Activated CD4-positive, alpha-beta T cell treated with anti-CD3 and anti-CD28 coated beads, Interleukin-2, amount 50 U/mL, for 48 hours (primary cell): ENCODE measurements at regions not wholly inside any gene's neighbourhood (a gene's known extent, or its start where the extent isn't known, plus 50 kb on each side); places are given as distances from the start of the nearest gene placed in this dataset.

Experiments
- DNase-seq, 2 experiments: peaks; one replicate each; pipeline ENCODE4 v3.0.0-alpha.2; 2020

DNA sequence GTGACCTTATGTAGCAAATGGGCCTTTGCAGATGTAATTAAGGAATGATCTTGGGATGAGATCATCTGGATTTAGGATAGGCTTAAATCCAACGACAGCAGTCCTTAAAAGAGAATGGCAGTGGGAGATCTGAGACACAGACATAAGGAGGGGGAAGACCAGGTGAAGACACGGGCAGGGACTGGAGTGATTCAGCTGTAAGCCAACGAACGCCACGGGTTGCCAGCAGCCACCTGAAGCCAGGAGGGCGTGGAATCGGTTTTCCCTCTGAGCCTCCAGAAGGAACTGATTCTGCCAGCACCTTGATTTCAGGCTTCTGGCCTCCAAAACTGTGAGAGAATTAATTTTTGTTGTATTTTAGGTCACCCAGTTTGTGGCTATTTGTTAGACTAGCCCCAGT, 218.6 kb upstream of the ANKRD55 start:
- no peak for DNase-seq

GRCh38 chr5:56450766-56451165, 217.6 kb upstream of the ANKRD55 start:
- DNase-seq, result no peak

DNA sequence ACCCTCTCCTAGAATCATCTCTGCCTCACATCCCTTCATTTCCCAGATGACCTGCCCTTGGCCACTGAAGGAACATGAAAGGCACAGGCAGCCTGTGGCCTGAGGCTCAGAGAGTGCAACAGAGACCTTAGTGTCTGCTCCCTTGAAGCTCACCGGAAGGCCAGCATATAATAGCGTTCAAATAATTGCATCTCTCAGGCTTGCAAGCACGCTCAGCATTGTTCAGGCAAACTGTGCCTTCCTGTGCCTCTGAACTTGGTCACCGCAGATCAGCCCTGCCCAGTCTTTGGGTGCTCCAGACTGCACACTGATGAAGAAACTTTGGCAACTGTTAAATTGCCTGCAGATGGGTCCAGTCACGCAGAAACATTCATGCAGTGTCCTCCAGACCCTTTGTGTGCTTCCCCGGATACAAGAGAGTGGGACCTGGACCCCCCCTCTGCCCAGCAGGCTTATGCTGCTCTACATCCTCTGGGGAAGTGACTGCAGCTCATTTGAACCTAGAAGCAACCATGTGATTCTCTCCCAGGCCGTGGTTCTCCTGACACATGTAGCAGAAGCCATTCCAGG, 216.0 kb upstream of the ANKRD55 start:
- no peak for DNase-seq

GRCh38 chr5:56447656-56448055, 214.5 kb upstream of the ANKRD55 start:
- DNase-seq, result no peak

- no peak for DNase-seq
Observed at GRCh38 chr5:56447232-56447631, 214.1 kb upstream of the ANKRD55 start.

DNA sequence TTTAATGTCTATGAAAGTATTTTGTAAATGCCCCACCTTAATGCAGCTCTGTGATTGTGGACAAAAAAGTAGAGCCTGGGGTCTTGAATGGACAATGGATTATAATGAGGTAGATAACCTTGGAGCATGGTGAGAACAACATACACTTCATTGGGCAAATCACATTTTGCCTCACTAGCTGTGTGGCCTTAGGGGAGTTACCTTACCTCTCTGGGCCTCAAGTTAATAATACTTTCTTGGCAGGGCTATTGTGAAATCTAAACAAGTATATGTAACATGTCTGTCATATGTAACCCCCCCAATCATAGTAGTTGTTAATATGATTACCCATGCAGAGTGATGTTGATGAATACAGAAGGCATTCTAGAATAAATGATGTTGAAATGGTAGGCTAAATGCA, 213.6 kb upstream of the ANKRD55 start:
- no peak for DNase-seq

- DNase-seq, result no peak
Observed at GRCh38 chr5:56443826-56444225, 210.7 kb upstream of the ANKRD55 start.

- no peak for DNase-seq
Observed at GRCh38 chr5:56440871-56441740, 208.0 kb upstream of the ANKRD55 start.

GRCh38 chr5:56434986-56435385, 201.9 kb upstream of the ANKRD55 start:
- no peak for DNase-seq

- no peak for DNase-seq
Observed at GRCh38 chr5:56433039-56433617, 200.0 kb upstream of the ANKRD55 start.

DNA sequence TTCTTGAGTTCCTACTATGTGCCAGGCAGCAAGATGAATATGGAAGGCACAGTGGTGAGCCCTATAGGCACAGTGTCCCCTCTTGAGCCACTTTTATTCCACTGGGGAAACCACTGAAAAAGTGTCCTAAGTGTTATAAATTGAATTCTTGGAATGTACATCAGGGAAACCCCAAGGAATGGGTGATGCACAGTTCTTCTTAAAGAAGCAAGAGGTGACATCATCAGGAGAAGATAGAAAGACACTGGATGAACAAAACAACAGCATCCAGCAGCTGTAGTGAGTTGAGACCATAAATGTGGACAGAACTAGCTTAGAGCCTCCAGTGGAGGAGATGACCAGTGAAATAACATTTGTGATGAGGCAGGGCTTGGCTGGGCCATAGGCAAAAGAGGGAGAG, 199.2 kb upstream of the ANKRD55 start:
- DNase-seq, result no peak

DNA sequence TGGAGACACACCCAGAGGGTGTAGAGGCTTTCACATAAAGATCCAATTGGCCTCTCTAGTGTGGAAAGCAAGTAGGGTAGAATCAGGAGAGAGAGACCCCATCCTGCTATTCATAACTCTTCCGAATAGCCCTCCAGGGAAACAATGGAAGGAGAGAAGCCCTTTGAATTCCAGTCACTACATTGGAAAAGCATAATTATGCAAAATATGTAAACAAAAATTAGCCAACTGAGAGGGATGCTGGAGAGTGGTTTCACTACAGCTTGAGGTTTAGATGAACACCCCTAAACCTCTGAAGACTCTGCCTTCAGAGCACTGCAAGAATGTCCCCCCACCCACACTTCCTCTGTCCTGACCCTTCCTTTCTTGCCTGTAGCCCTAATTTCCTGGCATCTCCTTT, 197.3 kb upstream of the ANKRD55 start:
- no peak for DNase-seq

GRCh38 chr5:56429110-56429561, 196.0 kb upstream of the ANKRD55 start:
- no peak for DNase-seq

DNA sequence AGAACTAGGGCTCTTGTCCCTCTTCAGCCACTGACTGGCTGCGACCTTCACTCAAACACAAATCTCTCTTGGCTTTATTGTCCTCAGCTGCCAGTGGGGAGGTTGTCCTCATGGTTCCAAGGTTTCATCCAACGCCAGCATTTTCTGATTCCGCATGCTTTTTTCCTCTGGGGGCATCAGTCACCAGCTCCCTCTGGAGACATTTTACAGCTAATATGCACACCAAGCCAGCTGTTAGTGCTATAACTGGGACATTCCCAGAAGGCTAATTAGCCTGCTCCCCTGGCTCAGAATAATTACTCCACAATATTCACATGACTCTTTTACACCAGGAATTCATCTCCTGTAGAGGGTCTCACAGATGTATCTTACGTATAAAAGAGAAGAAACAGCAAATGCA, 193.6 kb upstream of the ANKRD55 start:
- no peak for DNase-seq

DNA sequence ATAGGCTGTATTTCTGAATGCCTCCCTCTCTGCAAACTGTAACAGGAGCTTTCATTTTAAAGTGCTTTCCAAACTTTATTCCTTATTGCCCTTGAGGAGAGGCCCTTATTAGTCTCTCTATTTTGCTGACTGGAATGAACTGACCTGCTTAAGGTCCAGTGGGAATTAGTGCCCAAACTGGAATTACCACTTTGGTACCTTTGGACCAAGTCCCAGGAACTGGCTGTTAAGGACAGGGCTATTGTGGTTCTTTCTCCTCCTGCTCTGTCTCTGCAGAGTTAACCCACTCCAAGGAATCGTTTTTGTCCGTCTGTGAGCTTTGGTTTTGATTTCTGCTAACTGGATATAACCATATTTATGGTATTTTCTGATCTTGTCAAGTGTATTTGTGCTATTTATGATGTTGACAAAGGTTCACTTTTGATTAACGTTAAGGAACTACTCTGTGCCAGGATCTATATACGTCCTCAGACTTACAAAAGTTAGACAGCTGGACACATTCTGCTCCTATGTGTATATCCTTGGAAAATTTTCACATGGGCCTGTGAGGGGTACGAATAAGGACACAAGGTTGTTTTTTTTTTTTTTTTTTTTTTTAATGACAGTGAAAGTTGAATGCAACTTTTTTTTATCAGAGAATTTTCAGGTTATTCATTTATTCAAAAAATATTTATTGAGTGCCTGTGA, 189.1 kb upstream of the ANKRD55 start:
- DNase-seq, result no peak

DNA sequence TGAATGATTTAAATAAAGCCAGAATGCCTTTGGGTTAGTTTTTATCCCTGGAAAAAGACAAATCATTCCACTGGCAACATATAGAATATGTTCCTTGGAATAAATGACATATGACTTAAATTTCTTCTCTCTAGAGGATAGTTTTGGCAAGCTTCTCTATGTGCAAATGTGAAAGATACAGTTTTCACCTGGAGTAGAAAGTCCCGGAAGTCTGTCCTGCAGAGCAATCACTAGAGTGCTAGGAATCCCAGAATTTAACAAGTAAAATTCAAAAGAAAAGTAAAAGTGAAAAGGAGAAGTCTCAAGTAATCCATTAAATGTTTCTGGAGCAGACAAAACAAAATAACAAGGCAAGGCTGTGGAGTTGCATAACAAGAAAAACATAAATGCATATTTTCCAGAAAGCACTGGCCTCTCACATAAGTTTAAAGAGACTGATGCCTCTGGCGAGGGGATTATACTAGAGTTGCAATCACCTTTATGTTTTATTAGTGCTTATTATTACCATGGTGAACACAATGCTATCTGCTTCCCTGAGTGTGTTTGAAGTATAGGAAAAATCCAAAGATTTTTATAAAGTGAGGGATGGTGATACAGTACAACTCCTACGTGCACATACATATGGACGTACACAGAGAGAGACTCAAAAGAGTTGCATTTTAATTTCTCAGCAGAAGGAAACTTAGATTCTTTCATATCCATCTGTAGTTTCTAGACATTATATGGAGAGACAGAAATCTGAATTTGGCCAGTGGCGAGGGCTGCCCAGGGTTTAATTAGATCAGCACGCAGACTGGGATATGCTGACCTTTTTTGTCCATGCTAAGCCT, 188.3 kb upstream of the ANKRD55 start:
- no peak for DNase-seq

DNA sequence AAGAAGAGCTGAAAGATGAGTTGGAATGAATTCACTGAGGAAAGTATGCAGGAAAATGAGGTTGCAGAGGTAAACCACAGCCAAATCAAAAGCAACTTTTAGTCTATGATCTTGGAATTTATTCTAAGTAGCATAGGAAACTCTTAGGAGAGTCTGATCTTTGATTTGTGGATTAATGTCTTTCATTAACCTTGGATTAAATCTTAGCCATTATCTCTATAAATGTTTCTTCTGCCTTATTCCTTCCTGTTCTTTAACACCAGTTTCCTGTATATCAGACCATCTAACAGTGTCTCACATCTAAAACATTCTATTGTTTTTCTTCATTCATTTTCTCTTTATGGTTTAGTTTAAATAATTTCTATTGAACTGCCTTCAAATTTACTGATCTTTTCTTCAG, 187.2 kb upstream of the ANKRD55 start:
- DNase-seq, result no peak

DNA sequence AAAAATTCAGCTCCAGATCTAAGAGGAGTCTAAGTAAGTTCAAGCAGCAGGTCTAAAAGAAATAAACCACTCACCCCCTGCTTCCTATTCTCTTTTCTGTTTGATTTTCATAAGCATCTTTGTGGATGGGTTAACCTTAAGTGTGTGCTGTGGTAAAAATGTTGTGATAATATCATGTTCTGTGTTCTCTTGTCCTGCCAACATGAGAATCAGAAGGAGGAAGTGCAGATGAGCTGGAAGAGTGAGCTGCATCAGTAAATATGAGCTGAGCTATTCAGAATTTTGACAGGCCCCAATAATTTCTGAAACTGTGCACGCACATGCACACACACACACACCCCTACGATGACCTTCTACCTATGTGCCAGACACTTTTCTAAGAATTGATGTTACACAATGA, 186.5 kb upstream of the ANKRD55 start:
- no peak for DNase-seq

DNA sequence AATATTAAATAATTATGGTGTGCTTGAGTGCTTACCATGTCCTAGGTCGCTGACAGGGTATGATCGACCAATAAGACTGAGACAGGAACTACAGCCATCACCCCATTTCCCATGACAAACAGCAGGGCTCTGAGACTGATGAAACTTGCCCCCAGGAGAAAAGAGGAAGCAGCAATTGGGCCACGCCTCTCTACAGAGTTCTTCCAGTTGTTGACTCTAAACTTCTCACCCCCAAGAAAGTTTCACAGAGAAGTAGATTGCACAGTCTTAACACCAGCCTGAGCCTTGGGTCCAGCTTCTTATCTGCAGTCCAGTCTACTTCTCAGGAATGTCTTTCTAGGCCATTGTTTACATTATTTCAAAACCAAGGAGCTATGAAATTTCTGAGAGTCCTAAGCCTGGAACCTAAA, 182.2 kb upstream of the ANKRD55 start:
- no peak for DNase-seq

DNA sequence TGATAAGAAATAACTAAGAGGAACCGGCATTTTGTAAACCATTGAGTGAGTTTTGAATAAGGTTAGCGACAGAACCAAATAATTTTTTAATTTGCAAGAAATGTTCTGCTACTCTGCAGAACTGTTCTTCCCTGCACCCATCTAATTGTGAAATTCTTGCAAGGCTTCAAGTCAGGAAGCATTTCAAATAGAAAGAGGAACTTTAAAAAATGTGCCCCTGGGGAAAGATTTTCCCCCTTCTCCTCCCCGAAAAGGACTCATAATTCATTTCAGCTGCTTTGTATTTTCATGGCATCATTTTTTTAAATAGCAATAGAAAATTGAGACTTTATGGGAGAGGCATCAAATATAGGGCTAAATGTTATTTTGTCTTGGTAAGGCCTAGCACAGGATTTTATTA, 180.9 kb upstream of the ANKRD55 start:
- DNase-seq, result no peak

DNA sequence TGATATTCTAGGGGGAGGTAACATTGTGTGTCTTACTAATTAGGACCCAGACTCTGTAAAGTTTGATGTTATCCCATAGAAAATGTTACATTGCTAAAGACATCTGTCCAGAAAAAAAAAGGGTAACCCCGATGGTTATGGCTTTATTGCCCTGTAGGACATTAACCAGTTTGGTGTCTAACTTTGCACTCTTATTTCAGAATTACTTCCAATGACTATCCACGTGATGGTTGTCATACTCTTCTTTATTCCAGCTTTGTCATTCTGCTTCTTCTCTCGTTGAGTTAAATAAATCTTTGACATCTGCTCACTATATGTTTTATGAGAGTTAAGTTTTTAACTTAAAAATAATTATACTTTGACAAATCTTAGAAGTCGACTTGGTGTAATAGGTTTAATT, 180.4 kb upstream of the ANKRD55 start:
- no peak for DNase-seq

DNA sequence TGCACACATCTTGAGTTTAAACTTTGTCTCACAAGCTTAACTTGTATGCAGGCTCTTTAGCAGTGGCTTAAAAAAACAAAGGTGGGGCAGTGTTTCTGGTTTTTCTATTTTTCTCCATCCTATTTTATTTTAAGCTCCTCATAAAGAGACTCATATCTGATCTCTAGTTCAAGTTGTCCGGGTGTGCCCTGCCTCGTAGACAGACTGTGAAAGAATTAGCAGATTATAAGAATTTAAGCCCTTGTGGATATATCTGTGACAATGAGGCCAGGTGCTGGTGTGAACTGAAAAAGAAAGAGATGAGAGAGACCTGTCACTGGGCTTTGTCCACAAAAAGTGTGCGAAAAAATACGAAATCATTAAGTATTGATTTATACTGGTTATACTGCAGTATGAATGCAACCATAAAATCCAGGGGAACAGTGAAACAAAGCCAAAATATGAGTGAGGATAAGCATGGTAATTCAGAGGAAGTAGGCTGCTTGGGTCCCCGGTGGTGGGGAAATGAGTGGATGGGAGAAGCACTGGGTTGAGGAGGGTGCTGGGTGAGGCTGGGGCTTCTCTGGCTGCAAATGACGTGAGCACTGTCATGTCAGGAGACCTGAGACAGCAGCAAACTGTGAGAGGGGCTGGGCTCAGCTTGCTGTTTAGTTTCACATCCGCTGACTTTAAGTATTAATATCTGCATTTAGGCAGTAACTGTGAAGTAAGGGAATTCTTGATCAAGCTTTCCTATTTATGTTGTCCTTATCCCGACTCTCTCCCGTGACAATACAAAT, 179.7 kb upstream of the ANKRD55 start:
- peak; percentile 11 to 25 for DNase-seq
